GM21825 (cell line): ENCODE measurements at regions not wholly inside any gene's neighbourhood (a gene's known extent, or its start where the extent isn't known, plus 50 kb on each side); places are given as distances from the start of the nearest gene placed in this dataset.

Experiments
- ATAC-seq: cut with Tn5 transposase; IDR thresholded peaks from one replicate; pipeline ENCODE4 v1.9.1; 2021; ENCODE audit warnings: mild to moderate bottlenecking, moderate library complexity; ENCODE audit not compliant: unreplicated experiment

DNA sequence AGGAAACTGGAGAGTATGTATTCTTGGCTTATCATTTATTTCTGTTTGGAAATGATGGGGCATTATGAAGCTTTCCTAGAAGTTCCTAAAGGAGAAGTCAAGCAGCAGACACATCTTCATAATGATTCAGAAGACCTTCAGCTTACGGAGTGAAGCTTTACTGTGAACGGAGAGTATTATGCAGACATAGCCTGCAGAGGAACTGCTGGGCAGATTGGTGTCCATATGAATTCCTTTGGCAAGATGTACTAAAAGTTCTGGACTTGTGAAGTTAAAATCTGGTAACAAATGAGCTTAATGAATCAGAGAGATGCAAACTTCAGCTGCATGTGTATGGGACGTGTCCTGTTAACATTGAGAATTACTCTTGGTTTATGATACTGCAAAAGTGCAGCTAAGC is 60.1 kb downstream of the NABP1 start:
- no peak for ATAC-seq

GRCh38 chr2:191738667-191739066 is 60.7 kb downstream of the NABP1 start:
- ATAC-seq, result no peak

DNA sequence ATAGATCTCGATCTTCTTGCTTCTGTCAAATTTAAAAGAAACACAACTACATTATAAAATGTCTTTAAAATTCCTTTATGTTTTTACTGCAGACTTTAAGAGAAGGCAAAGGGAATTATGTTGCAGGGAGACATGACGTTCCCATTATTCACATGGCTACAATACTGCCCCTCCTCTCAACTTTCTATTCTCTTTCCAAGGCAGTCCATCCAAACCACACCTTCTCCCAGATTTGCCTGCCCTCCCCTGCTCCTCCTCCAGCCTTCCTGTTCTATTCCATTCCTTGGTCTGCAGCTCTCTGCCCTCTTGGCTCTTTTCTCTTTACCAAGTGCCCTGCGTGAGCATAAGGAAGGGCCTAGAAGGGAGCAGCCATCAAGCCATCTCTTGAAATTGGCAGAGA is 61.3 kb downstream of the NABP1 start:
- ATAC-seq, result no peak

DNA sequence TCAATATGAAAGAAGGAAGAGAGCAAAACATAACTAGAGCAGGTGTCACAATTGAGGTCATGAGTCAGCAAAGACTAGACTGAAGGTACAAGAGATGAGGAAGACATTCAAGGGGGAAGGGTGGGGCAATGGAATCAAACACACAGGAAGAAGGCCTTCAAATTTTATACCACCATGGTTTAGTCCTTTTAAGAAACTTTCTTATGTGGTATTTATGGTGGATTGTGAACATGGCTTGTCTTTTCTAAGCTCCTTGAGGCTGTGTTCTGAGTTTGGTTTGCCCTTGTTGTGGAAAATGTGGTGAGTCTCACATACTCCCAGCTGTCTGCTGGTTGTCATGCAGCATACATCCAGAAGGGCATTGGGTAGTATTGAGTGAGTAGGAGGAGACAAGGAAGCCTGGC is 62.1 kb downstream of the NABP1 start:
- ATAC-seq, result peak; percentile 82

GRCh38 chr2:191740759-191741158 is 62.8 kb downstream of the NABP1 start:
- ATAC-seq, result no peak

GRCh38 chr2:191746346-191747169 is 68.6 kb downstream of the NABP1 start:
- ATAC-seq, result no peak

DNA sequence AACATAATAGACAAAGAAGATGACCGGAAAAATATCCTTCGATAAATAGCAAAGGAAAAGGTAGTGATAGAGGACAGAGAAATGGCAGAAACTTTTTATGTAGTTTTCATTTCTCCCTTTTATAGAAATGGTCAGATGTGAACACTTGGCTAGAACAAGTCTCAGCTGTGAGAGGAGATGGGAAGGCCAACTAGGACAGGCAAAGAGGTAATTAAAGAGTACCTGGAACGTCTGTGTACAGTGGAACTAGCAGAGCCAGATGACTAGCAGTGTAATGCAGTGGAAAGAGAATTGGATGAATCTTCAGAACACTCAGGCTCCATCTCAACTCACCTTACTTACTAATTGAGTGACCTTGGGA is 69.2 kb downstream of the NABP1 start:
- ATAC-seq, result no peak

DNA sequence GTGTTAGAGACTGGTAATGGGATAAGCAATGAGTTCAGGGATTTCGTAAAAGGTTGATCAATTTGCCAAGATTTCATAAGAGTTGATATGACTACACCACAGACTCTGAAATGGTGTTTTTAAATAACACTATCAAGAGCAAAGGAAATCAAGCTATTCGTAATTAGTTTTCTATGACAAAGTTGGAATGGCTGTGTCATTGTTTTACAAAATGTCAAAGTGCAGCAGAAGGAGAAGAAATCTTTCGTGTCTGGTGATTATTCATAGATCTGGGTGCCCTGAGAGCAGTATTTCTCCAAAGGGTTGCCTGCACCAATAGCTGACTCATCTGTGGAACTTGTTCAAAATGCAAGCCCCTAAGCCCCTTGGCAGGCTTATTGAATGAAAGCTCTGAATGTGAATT is 70.1 kb downstream of the NABP1 start:
- ATAC-seq, result peak; percentile 35

DNA sequence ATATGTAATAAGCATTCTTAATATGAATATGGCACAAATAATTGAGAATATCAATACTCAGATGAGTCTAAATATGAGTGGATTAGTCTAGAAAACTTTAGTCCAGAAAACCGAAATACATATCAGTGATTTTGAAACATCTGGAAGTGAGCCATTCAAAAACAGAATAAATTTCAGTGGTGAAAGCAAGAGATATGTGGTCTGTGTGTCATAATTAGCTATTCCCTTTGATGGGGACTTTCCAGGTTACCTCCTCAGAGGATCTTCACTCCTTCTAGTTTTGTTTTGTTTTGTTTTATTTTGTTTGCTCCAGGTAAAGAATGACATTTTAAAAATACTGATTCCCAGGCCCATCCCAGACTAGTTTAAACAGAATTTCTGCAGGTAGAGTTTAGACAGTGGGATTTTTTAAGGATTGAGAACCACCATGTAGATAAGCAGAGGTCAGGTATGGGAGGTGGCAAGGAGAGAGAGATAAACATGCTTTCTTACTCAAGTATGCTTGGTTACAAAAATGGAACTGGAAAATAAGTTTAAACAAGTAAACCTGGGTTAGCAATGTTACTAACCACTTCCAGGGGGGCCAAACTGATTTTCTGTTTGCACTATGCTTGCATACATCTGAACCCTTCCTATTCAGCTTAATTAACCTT is 70.7 kb downstream of the NABP1 start:
- peak; percentile 75 for ATAC-seq

DNA sequence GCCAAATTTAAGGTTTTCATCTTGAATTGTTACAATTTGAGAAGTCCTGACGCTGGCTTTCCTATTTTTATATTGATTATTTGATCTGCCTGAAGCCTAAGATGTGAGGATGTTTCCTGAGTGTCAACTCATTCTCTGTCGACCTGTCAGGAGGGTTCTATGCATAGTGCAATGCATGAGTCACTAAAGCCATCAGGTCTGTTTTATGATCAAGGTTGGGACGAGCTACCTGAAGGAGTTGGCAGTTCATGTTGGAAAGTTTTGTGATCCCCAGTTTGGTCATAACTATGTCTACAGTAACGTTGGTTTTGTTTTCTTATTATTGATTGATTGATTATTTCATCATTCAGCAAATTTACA is 71.2 kb downstream of the NABP1 start:
- no peak for ATAC-seq

DNA sequence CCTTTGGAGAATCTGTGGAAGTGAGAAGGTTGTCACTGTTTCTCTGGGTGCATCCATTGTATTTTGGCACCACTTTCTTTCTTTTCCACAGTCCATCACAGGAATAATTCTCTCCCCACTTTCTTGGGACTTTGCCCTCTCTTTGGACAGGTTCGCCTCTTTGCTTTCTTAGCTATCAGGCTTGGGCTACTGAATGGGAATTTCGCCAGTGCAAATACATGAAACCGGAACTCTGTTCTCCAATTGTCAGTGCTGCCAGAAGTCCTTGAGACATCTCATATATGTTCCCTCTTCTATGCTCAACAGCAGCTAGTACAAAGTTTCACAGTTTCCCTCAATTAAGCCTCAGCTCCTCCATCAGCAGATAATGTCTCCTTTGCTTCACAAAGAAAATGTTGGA is 76.2 kb downstream of the NABP1 start:
- ATAC-seq, result no peak

- ATAC-seq, result no peak
Observed at GRCh38 chr2:191756761-191757160, 78.8 kb downstream of the NABP1 start.

- no peak for ATAC-seq
Observed at GRCh38 chr2:191757208-191757607, 79.3 kb downstream of the NABP1 start.

GRCh38 chr2:191758518-191759507 is 80.9 kb downstream of the NABP1 start:
- peak; percentile 100 for ATAC-seq

DNA sequence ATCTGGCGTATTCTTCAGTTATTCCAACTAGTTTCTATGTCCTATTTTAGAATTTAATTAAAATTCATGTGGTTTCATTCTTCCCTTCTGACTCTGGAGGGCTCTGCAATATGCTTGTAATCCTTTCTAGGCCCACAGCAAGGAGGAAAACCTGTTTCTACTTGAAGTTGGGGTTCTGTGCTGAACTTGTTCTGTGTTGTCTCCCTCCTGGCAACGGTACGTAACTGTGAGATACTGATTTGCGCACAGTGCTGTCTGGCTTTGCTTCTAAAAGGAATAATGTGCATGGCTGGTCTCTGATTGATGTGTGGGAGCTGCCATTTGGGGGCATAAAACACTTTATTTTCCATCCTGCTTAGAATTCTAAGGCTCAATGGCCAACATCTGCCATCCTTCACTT is 81.7 kb downstream of the NABP1 start:
- no peak for ATAC-seq

DNA sequence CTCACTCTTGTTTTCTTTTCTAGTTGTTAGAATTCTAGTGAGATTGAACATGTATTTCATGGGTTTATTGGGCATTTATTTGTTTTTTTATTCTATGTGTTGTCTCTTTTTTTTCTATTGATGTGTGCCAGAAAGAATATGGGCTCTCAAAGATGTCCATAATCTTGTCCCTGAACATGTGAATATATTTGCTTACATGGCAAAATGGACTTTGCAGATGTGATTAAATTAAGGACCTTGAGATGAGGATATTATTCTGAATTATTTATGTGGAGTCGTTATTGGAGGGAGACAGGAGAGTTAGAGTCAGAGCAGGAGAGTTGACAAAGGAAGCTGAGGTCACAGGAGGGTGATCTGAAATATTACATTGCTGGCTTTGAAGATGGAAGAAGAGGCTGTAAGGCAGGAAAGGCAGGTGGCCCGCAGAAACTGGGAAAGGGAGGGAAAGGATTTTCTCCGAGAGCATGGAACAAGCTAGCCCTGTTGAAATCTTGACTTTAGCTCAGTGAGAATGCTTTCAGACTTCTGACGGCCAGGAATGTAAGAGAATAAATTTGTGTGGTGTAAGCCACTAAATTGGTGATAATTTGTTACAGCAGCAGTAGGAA is 82.8 kb downstream of the NABP1 start:
- ATAC-seq, result no peak

GRCh38 chr2:191773136-191773535 is 73.8 kb downstream of the CAVIN2 start:
- ATAC-seq, result no peak

- no peak for ATAC-seq
Observed at GRCh38 chr2:191777351-191777750, 69.5 kb downstream of the CAVIN2 start.

- no peak for ATAC-seq
Observed at GRCh38 chr2:191778041-191778440, 68.8 kb downstream of the CAVIN2 start.

DNA sequence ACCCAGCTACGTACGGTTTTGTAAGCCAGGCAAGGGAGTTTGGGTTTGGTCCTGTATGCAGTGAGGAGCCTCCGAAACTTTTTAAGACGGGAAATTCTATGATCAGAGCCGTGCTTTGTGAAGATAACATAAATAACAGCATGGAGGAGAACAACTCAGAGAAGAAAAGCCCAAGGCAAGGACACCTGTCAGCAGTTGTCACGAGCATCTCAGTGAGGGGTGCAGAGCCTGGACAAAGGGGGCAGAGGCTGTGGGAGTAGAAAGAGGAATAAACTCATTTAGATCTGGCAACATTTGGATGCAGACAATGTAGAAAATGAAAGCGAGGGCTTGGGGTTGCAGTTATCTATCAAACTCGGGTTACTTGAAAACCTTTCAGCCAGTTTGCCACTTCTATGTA is 64.5 kb downstream of the CAVIN2 start:
- no peak for ATAC-seq

DNA sequence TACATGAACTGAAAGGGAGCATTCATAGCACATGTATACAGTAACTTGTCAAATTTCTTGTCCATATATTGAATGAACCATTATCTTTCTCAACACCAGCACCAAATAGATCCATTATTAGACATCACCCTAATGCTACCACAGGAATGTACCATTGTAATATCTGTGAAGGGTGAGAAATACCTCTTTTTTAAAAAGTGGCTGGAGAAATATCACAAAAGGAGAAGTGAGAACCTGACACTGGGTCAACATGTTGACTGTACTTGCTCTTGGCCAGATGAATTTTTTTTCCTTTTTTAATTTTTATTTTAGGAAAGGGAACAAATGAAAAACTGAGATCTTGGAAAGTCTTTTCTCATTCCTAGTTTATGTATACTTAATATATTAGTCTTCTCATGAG is 63.5 kb downstream of the CAVIN2 start:
- no peak for ATAC-seq
